Inflammatory macrophage treated with lipopolysaccharide for 1 hour (primary cell): ENCODE measurements at regions not wholly inside any gene's neighbourhood (a gene's known extent, or its start where the extent isn't known, plus 50 kb on each side); places are given as distances from the start of the nearest gene placed in this dataset.

Source experiments
- DNase-seq, 2 donors: peaks; one replicate each; pipeline ENCODE4 v3.0.0-alpha.2; 2020 to 2022

DNA sequence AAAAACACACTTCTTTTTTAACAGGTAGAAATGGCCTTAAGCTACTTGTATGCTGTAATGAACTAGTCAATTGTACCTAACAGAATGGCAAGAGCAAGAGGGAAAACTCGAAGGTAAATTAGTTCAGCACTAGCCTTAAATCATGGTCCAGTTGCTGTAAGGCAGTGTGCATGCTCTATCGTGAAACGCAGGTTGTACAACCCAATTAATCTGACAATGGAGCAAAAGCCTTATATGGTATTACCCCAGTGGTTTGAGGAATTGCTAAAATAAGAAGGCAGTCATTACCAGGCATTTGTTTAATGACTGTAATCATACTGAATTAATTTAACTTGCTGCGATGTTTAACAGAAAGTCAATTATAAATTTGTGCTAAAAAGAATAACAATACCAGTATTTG is 69.3 kb upstream of the SOX4 start:
- no peak for DNase-seq

DNA sequence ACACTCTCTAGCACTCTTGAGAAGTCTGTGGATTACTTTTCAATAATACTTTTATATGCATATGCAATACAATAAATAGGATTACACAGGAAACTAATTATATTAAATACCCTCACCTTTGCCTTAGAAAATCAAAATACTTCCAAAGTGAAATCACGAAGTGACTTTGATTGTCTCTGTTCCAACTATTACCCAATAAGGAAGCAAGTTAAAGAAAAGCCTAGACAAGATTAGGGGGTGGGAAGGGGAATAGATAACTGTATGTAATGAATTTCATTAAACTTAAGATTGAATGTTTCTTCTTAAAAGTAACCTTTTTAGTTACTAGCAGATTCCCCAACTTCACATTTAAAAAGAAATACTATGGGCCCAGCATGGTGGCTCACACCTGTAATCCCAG is 66.6 kb upstream of the SOX4 start:
- DNase-seq, result no peak

DNA sequence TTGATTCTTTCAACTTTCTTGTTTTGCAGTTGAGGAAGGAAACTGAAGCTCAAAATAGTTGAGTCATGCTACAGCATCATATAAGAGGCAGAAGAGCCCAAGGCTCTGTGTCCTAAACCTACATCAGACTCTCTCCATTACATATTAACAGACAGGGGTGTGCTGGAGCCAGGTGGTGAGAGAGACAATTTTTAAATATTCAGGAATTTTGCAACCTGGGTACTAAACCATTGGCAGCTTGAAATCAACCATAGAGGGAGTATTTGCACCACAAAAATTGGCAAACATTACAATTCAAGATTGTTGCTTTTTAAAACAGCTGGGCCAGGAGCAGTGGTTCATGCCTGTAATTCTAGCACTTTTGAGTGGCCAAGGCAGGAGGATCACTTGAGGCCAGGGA is 65.8 kb upstream of the SOX4 start:
- no peak for DNase-seq

DNA sequence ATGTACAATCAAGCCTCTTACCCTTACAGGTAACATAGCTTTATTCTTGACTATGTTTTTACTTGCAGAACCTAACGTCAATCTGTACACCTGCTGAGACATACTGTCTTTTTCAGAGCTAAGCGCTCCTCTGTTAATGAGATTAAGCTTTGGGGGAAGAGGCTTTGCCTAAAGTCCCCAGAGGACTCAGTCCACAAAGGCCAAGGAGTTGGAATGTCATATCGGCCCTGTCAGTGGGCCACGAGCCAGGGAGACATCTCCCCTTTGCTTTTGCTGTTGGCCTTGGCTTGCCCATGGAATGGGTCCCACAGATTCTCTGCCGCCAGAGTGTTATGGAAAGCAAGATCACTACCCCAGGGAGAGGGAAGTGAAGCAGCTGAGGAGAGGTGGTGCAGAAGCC is 64.1 kb upstream of the SOX4 start:
- DNase-seq, result no peak

DNA sequence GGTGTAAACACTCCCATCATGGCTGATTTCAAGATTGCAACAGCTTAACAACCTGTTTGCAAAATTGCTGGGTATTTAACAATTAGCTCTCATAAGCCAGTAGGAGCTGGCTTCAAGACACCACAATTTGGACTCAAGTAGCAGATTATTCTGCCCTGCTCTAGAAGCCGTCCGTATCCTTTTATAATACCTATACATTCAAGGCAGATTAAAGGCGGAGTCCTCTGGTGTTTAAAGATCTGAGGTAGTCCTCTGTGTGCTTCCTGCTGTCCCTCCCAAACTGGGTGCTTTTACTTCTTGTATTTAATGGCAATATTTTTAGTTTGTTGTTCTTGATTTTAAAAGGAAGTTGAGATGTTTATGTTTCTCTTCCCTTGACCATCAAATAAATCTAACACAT is 62.2 kb upstream of the SOX4 start:
- DNase-seq, result no peak

DNA sequence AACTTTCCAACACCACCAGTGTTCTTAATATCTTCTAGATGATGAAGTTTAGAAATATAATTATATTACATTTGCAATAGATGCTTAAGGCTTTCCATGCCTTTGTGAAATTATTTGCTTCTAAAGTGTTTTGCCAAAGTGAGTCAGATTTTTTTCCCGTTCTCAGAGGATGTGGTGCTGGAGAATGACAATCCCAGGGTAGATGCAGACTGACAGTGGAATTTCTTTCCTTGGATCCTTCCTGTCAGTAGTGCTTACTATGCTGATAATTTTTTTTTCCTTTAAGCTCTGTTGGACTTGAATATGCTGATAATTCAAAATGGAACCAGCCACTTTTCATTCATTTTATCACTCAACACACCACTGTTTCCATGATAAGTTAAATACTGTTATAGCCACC is 59.9 kb upstream of the SOX4 start:
- DNase-seq, result no peak

DNA sequence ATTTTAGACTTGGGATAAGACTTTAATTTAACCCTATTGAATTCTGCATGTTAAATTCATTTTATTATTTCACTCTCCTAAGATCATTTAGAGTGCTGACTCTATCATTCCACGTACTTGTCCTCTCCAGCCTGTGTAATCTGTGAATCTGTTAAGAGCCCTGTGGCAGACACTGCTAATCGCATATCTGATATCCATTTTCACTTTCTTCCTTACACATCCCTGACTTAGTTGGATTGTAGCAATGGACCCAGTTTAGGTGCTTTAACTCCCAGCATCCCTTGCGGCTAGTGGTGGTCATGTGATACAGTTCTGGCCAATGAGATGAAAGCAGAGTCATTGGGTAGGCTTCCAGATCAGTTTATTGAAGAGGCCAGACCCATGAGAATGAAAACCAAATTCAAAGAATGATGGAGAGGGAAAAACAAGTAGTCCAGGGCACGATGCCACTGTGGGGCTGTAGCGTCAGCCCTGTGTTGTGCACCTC is 57.2 kb upstream of the SOX4 start:
- no peak for DNase-seq

DNA sequence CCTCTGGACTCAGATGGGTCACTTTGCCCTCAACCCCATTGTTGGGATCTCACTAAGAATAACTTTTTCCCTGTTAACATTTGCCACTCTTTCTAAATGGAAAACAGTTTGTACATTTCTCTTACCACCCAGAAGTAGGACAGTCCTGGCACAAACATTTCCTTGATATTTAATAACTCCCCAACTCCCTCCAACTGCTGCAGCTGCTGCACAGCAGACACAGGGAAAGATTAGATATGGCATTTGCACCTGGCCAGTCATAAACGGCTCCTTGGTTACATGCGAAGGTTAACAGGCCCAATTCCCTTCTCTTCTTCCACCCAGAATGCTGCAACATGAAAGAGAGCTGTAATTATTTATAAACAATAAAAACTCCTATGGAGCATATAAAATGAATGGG is 55.9 kb upstream of the SOX4 start:
- no peak for DNase-seq

DNA sequence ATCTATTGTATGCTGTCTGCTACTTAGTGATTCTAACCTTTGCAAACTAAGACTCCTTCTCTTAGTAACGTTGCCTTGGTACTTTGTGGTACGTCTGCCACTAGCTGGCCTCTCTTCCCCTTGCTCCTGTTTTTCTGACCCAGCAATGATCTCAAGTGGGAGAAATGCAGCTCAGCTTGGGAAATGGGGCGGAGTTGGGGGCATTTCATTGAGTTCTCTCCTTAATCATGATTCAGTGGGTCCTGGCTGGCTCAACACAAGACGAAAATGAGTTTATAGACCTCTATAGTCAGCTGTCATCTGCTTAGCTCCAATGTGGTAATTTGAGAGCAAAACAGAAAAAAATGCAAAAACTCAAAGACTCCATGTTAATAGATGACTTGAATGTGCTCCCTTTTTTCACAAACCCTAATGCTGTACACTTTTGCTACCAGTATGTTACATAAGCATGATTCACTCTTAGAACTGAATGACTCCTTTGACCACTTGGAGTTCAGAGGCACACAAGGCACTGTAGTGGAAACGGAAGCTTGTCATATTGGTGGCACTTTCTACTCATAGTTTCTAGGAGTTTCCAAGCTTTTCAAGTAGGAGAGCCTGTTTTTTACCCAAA is 55.3 kb upstream of the SOX4 start:
- DNase-seq, result no peak

DNA sequence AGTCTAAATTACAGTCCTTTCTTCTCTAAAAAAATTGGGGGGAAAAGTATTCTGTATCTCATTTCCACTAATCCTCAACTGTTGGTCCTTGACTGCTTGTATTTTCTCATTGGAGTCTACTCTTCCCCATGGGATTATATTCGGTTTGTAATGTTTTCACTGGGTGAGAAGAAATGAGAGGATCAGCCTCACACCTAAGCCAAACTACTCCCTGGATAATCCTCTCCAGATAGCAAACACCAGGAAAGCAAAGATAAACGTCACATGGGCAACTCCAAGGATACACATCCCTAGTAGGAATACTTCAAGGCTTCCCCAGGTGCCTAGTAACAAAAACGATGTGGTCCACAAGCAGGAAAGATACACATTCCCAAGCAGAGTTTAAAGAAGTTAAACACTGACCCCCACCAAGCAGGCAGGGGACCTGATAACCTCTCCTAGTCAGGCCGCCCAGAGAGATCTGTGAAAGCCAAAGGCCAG is 53.9 kb upstream of the SOX4 start:
- DNase-seq, result no peak
